ENCODE measurements at regions not wholly inside any gene's neighbourhood (a gene's known extent, or its start where the extent isn't known, plus 50 kb on each side); places are given as distances from the start of the nearest gene placed in this dataset.

DNA sequence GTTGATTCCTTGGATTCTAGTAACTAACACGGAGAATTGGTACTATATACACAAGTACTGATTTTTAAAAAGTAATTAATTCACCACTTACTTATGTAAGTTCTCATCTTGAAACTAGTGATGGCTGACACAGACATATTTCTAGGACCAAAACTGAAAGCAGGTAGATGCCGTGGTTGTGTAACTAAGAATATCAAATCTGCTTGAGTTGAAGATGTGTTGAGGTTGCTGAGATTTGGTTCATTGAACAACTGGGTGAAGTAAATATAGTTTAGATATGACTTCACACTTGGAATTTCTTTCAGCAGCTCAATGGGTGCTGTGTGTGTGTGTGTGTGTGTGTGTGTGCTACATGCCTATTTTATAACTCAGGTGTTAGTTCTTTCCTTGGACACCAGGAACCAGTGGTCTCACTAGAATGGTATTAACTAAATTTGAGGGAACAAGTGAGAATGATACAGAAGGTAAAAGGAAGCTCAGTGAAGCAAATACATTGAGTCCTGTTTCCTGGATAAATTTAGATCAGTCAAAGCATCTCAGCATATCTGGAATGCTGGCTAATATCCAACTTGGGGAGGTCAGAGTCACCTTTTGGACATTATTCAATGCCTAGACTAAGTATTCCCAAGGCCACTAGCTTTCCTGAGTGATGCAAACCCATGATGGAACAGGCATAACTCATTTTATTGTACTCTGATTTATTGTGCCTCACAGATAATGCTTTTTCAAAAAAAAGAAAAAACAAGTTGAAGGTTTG, 110.7 kb upstream of the ZEB2 start:
- Mint-ChIP-seq H3K4me3 (peak overlapping the region; percentile 21), H3K27me3 (no peaks in the 10 kb centered on the region), H3K27ac (no peak overlapping the region), H3K9me3 (ENCODE audit: insufficient read depth) (peaks cover 2% of the 10 kb centered on the region), H3K4me1 (peaks cover 16% of the 10 kb centered on the region)
- Histone ChIP-seq H3K9ac (ENCODE audit: low read length) (no peak overlapping the region), H3K4me1 (ENCODE audit: control insufficient read depth in 2 of 2, insufficient read depth in 2 of 2, low read length in 2 of 2) (peaks cover 8% of the 10 kb centered on the region in 2 donors), H3K27ac (ENCODE audit: low read length in 2 of 2) (no peak overlapping the region), H3K4me2 (replicated peaks; ENCODE audit: low read depth, low read length, poor library complexity, severe bottlenecking) (peak overlapping the region; percentile 6), H3K27me3 (replicated peaks in 1 of 4; ENCODE audit: control extremely low read depth in 1 of 4, control insufficient read depth in 3 of 4, insufficient read depth in 4 of 4, low read length in 3 of 4) (no peaks in the 10 kb centered on the region), H3K9me3 (ENCODE audit: control extremely low read depth in 1 of 3, control insufficient read depth in 2 of 3, insufficient read depth in 1 of 3, low read length in 2 of 3) (no peaks in the 10 kb centered on the region), H3K4me3 (ENCODE audit: control extremely low read depth in 1 of 5, extremely low read depth in 1 of 5, insufficient read depth in 1 of 5, low read depth in 2 of 5, low read length in 4 of 5) (no peak overlapping the region), H3K36me3 (replicated peaks in 1 of 2; ENCODE audit: control extremely low read depth in 1 of 2, control insufficient read depth in 1 of 2, extremely low read depth in 1 of 2, insufficient read depth in 2 of 2, low read length in 1 of 2) (no peaks in the 10 kb centered on the region), H2AFZ (ENCODE audit: insufficient read depth, low read depth, low read length, poor library complexity, severe bottlenecking) (peak overlapping the region; percentile 17), H4K20me1 (ENCODE audit: control insufficient read depth, insufficient read depth, low read length, poor library complexity, severe bottlenecking) (no peaks in the 10 kb centered on the region), H3K79me2 (ENCODE audit: control insufficient read depth, insufficient read depth, low read length) (no peaks in the 10 kb centered on the region)
- intact Hi-C loops (cut with micrococcal nuclease): no loop called here
- ChIA-PET POLR2A (interaction anchor here (1.2 kb wide), 1 partner anchor 10 kb away, joined by 3 read pairs; no protein-coding TSS in a partner anchor), CTCF (no interaction called here)
- WGBS (ENCODE audit: insufficient coverage): no CpG with 5 or more reads among the region's 2 CpGs
- ATAC-seq (ENCODE audit: low read depth) (no peak), DNase-seq (peak; percentile 10)
- no peak for TF ChIP-seq EZH2 (IDR thresholded peaks at IDR 0.05; ENCODE audit: borderline replicate concordance, insufficient read depth, low read depth, low read length, poor library complexity, severe bottlenecking)
- TF ChIP-seq, protein P1, sequence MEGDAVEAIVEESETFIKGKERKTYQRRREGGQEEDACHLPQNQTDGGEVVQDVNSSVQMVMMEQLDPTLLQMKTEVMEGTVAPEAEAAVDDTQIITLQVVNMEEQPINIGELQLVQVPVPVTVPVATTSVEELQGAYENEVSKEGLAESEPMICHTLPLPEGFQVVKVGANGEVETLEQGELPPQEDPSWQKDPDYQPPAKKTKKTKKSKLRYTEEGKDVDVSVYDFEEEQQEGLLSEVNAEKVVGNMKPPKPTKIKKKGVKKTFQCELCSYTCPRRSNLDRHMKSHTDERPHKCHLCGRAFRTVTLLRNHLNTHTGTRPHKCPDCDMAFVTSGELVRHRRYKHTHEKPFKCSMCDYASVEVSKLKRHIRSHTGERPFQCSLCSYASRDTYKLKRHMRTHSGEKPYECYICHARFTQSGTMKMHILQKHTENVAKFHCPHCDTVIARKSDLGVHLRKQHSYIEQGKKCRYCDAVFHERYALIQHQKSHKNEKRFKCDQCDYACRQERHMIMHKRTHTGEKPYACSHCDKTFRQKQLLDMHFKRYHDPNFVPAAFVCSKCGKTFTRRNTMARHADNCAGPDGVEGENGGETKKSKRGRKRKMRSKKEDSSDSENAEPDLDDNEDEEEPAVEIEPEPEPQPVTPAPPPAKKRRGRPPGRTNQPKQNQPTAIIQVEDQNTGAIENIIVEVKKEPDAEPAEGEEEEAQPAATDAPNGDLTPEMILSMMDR (IDR thresholded peaks at IDR 0.05): no peak

DNA sequence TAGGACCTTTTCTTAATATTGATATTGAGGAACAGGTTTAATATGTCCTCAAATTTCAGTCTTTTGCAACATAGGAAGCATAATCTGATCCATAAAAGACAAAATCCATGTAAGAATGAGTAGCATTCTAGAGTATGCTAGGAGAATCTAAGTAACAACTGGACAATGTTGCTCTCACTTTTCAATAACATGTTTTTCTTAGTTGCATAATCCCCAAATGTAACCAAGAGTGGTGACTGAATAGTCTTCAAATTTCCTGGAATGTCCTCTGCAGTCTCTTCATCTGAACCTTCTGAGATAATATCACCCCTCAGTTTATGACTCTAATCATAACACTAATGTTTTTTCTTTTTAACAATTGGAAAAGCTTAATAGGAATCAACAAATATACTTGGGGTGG, 110.0 kb upstream of the ZEB2 start:
- ChIA-PET POLR2A (no interaction called here), CTCF (no interaction called here)
- H3K9me3 ChIP-seq (ENCODE audit: control extremely low read depth in 1 of 3, control insufficient read depth in 2 of 3, insufficient read depth in 1 of 3, low read length in 2 of 3): no peaks in the 10 kb centered on the region
- Mint-ChIP-seq H3K9me3 (ENCODE audit: insufficient read depth) (no peaks in the 10 kb centered on the region), H3K27ac (no peak overlapping the region), H3K27me3 (no peaks in the 10 kb centered on the region), H3K4me3 (no peak overlapping the region), H3K4me1 (peaks cover 16% of the 10 kb centered on the region)
- no peak overlapping the region for H3K4me3 ChIP-seq (ENCODE audit: control extremely low read depth in 1 of 5, extremely low read depth in 1 of 5, insufficient read depth in 1 of 5, low read depth in 2 of 5, low read length in 4 of 5)
- intact Hi-C loops (cut with micrococcal nuclease): no loop called here
- H3K79me2 ChIP-seq (ENCODE audit: control insufficient read depth, insufficient read depth, low read length): no peaks in the 10 kb centered on the region
- H3K36me3 ChIP-seq (replicated peaks in 1 of 2; ENCODE audit: control extremely low read depth in 1 of 2, control insufficient read depth in 1 of 2, extremely low read depth in 1 of 2, insufficient read depth in 2 of 2, low read length in 1 of 2): no peaks in the 10 kb centered on the region
- ATAC-seq (ENCODE audit: low read depth) (no peak), DNase-seq (no peak)
- H4K20me1 ChIP-seq (ENCODE audit: control insufficient read depth, insufficient read depth, low read length, poor library complexity, severe bottlenecking): no peaks in the 10 kb centered on the region
- H3K9ac ChIP-seq (ENCODE audit: low read length): no peak overlapping the region
- no peaks in the 10 kb centered on the region for H3K27me3 ChIP-seq (replicated peaks in 1 of 4; ENCODE audit: control extremely low read depth in 1 of 4, control insufficient read depth in 3 of 4, insufficient read depth in 4 of 4, low read length in 3 of 4)
- H3K27ac ChIP-seq (ENCODE audit: low read length in 2 of 2): no peak overlapping the region
- H3K4me2 ChIP-seq (replicated peaks; ENCODE audit: low read depth, low read length, poor library complexity, severe bottlenecking): no peak overlapping the region
- peaks cover 8% of the 10 kb centered on the region in 2 donors for H3K4me1 ChIP-seq (ENCODE audit: control insufficient read depth in 2 of 2, insufficient read depth in 2 of 2, low read length in 2 of 2)
- no peak for TF ChIP-seq EZH2 (IDR thresholded peaks at IDR 0.05; ENCODE audit: borderline replicate concordance, insufficient read depth, low read depth, low read length, poor library complexity, severe bottlenecking)
- TF ChIP-seq, protein P1 (IDR thresholded peaks at IDR 0.05): no peak
- peak overlapping the region; percentile 17 for H2AFZ ChIP-seq (ENCODE audit: insufficient read depth, low read depth, low read length, poor library complexity, severe bottlenecking)
